ENCODE measurements at regions not wholly inside any gene's neighbourhood (a gene's known extent, or its start where the extent isn't known, plus 50 kb on each side); places are given as distances from the start of the nearest gene placed in this dataset.

- H3K4me1 ChIP-seq (ENCODE audit: insufficient read depth, low read length), result no peaks in the 10 kb centered on the region
- no peak overlapping the region for H3K4me2 ChIP-seq (ENCODE audit: insufficient read depth, low read length)
- H2AFZ ChIP-seq (ENCODE audit: low read length), result no peak overlapping the region
- no peaks in the 10 kb centered on the region for H4K20me1 ChIP-seq (ENCODE audit: insufficient read depth, low read length)
- no peaks in the 10 kb centered on the region for H3K9me3 ChIP-seq (ENCODE audit: low read depth, low read length)
- H3K4me3 ChIP-seq (ENCODE audit: insufficient read depth, low read length), result no peak overlapping the region
- TF ChIP-seq CTCF (IDR thresholded peaks at IDR 0.05; ENCODE audit: extremely low read depth, low read depth, low read length), result no peak
- DNase-seq (ENCODE audit: insufficient read length, low spot score, missing footprints), result no peak
- no peak overlapping the region for H3K27ac ChIP-seq (ENCODE audit: low read depth, low read length)
- H3K36me3 ChIP-seq (ENCODE audit: insufficient read depth, low read length), result no peaks in the 10 kb centered on the region
- no peaks in the 10 kb centered on the region for H3K79me2 ChIP-seq (ENCODE audit: insufficient read depth, low read length)
- H3K27me3 ChIP-seq (ENCODE audit: insufficient read depth, low read length), result no peaks in the 10 kb centered on the region
These were observed 848.7 kb upstream of the FOXG1 start for GRCh38 chr14:27917896-27918295.

GRCh38 chr14:27927519-27927918 lies 839.1 kb upstream of the FOXG1 start:
- H3K4me3 ChIP-seq (ENCODE audit: insufficient read depth, low read length), result no peak overlapping the region
- H3K9me3 ChIP-seq (ENCODE audit: low read depth, low read length), result no peaks in the 10 kb centered on the region
- no peak for TF ChIP-seq CTCF (IDR thresholded peaks at IDR 0.05; ENCODE audit: extremely low read depth, low read depth, low read length)
- no peaks in the 10 kb centered on the region for H3K27me3 ChIP-seq (ENCODE audit: insufficient read depth, low read length)
- no peak for DNase-seq (ENCODE audit: insufficient read length, low spot score, missing footprints)
- H4K20me1 ChIP-seq (ENCODE audit: insufficient read depth, low read length), result no peaks in the 10 kb centered on the region
- H3K4me2 ChIP-seq (ENCODE audit: insufficient read depth, low read length), result no peak overlapping the region
- no peaks in the 10 kb centered on the region for H3K79me2 ChIP-seq (ENCODE audit: insufficient read depth, low read length)
- no peaks in the 10 kb centered on the region for H3K4me1 ChIP-seq (ENCODE audit: insufficient read depth, low read length)
- H3K36me3 ChIP-seq (ENCODE audit: insufficient read depth, low read length), result no peaks in the 10 kb centered on the region
- no peak overlapping the region for H3K27ac ChIP-seq (ENCODE audit: low read depth, low read length)
- no peak overlapping the region for H2AFZ ChIP-seq (ENCODE audit: low read length)

- Histone ChIP-seq H3K4me1 (ENCODE audit: insufficient read depth, low read length) (no peaks in the 10 kb centered on the region), H3K27me3 (ENCODE audit: insufficient read depth, low read length) (no peaks in the 10 kb centered on the region), H3K27ac (ENCODE audit: low read depth, low read length) (no peak overlapping the region), H4K20me1 (ENCODE audit: insufficient read depth, low read length) (no peaks in the 10 kb centered on the region), H2AFZ (ENCODE audit: low read length) (no peak overlapping the region), H3K4me3 (ENCODE audit: insufficient read depth, low read length) (no peak overlapping the region), H3K79me2 (ENCODE audit: insufficient read depth, low read length) (no peaks in the 10 kb centered on the region), H3K36me3 (ENCODE audit: insufficient read depth, low read length) (no peaks in the 10 kb centered on the region), H3K9me3 (ENCODE audit: low read depth, low read length) (no peaks in the 10 kb centered on the region), H3K4me2 (ENCODE audit: insufficient read depth, low read length) (no peak overlapping the region)
- no peak for DNase-seq (ENCODE audit: insufficient read length, low spot score, missing footprints)
- TF ChIP-seq CTCF (IDR thresholded peaks at IDR 0.05; ENCODE audit: extremely low read depth, low read depth, low read length), result no peak
These were observed 836.7 kb upstream of the FOXG1 start for GRCh38 chr14:27929797-27930347.

GRCh38 chr14:27938392-27938791 lies 828.2 kb upstream of the FOXG1 start:
- Histone ChIP-seq H3K36me3 (ENCODE audit: insufficient read depth, low read length) (no peaks in the 10 kb centered on the region), H3K4me1 (ENCODE audit: insufficient read depth, low read length) (no peaks in the 10 kb centered on the region), H3K27me3 (ENCODE audit: insufficient read depth, low read length) (no peaks in the 10 kb centered on the region), H3K79me2 (ENCODE audit: insufficient read depth, low read length) (no peaks in the 10 kb centered on the region), H2AFZ (ENCODE audit: low read length) (no peak overlapping the region), H4K20me1 (ENCODE audit: insufficient read depth, low read length) (no peaks in the 10 kb centered on the region), H3K27ac (ENCODE audit: low read depth, low read length) (no peak overlapping the region), H3K4me2 (ENCODE audit: insufficient read depth, low read length) (no peak overlapping the region), H3K4me3 (ENCODE audit: insufficient read depth, low read length) (no peak overlapping the region), H3K9me3 (ENCODE audit: low read depth, low read length) (no peaks in the 10 kb centered on the region)
- DNase-seq (ENCODE audit: insufficient read length, low spot score, missing footprints), result no peak
- TF ChIP-seq CTCF (IDR thresholded peaks at IDR 0.05; ENCODE audit: extremely low read depth, low read depth, low read length), result no peak
